Vagina (tissue), 2 donors: ENCODE measurements at regions not wholly inside any gene's neighbourhood (a gene's known extent, or its start where the extent isn't known, plus 50 kb on each side); places are given as distances from the start of the nearest gene placed in this dataset.

Source experiments
- DNase-seq, 2 donors: peaks; one replicate each; pipeline ENCODE4 v3.0.0-alpha.2; 2017; ENCODE audit errors: extremely low spot score in 2 of 2
- H3K27ac ChIP-seq: fragments of 200-600 bp; sonication (generic); one replicate; pipeline ENCODE4 v1.5.1; 2019
- H3K27me3 ChIP-seq: fragments of 200-600 bp; sonication (generic); one replicate; pipeline ENCODE4 v1.5.1; 2019
- H3K36me3 ChIP-seq, 2 donors: fragments of 200-600 bp; sonication (generic); one replicate each; pipeline ENCODE4 v1.5.1; 2017 to 2019
- H3K4me1 ChIP-seq: fragments of 200-600 bp; sonication (generic); one replicate; pipeline ENCODE4 v1.5.1; 2019
- H3K4me3 ChIP-seq, 2 donors: fragments of 200-600 bp; sonication (generic); 1 replicate in 1 of 2; 2 replicates in 1 of 2; pipeline ENCODE4 v1.5.1; 2016 to 2019
- H3K9me3 ChIP-seq: fragments of 200-600 bp; sonication (generic); one replicate; pipeline ENCODE4 v1.5.1; 2019
- CTCF ChIP-seq, 3 experiments: fragments of 450-650 bp in 2 of 3; fragments of 200-600 bp in 1 of 3; sonication (generic) in 1 of 3; IDR thresholded peaks; one replicate each; pipeline ENCODE4 v1.5.1; 2017 to 2019; ENCODE audit warnings: antibody characterized with exemption in 3 of 3, mild to moderate bottlenecking in 2 of 3, moderate library complexity in 2 of 3
- POLR2A ChIP-seq, 2 donors: fragments of 450-650 bp; IDR thresholded peaks; one replicate each; pipeline ENCODE4 v1.6.1; 2017; ENCODE audit warnings: antibody characterized with exemption in 2 of 2, mild to moderate bottlenecking in 2 of 2, moderate library complexity in 2 of 2
- POLR2AphosphoS5 ChIP-seq, 2 donors: sonication (generic); formaldehyde crosslinking; IDR thresholded peaks; one replicate each; pipeline ENCODE4 v1.9.0; 2017; ENCODE audit warnings: antibody characterized with exemption in 2 of 2, mild to moderate bottlenecking in 2 of 2, low read depth in 1 of 2; ENCODE audit not compliant: insufficient read depth in 1 of 2
- intact Hi-C: fragments of 100-400 bp; cut with DNase I; formaldehyde crosslinking; loops from one replicate; pipeline ENCODE4 v1.15.1; 2023

GRCh38 chr1:243980071-243980470, 71.0 kb upstream of the ZBTB18 start:
- no peaks in the 10 kb centered on the region for H3K4me1 ChIP-seq
- intact Hi-C loops = no loop called here

GRCh38 chr1:243979396-243979795, 71.7 kb upstream of the ZBTB18 start:
- no peaks in the 10 kb centered on the region for H3K27me3 ChIP-seq
- DNase-seq = no peak
- H3K4me3 ChIP-seq = no peak overlapping the region
- TF ChIP-seq CTCF (IDR thresholded peaks at IDR 0.05) = no peak
- TF ChIP-seq POLR2A (IDR thresholded peaks at IDR 0.05) = no peak
- no peak for TF ChIP-seq POLR2AphosphoS5 (IDR thresholded peaks at IDR 0.05; ENCODE audit: insufficient read depth in 1 of 2, low read depth in 1 of 2)
- H3K36me3 ChIP-seq = no peaks in the 10 kb centered on the region
- H3K4me1 ChIP-seq = no peaks in the 10 kb centered on the region
- intact Hi-C loops = no loop called here
- H3K27ac ChIP-seq = no peak overlapping the region
- no peaks in the 10 kb centered on the region for H3K9me3 ChIP-seq

More at GRCh38 chr1:243980071-243980470, 71.0 kb upstream of the ZBTB18 start:
- no peaks in the 10 kb centered on the region for H3K36me3 ChIP-seq
- no peak for DNase-seq
- TF ChIP-seq POLR2A (IDR thresholded peaks at IDR 0.05) (no peak), POLR2AphosphoS5 (IDR thresholded peaks at IDR 0.05; ENCODE audit: insufficient read depth in 1 of 2, low read depth in 1 of 2) (no peak), CTCF (IDR thresholded peaks at IDR 0.05) (no peak)
- H3K9me3 ChIP-seq = no peaks in the 10 kb centered on the region
- H3K27ac ChIP-seq = no peak overlapping the region
- H3K4me3 ChIP-seq = no peak overlapping the region
- H3K27me3 ChIP-seq = no peaks in the 10 kb centered on the region

- intact Hi-C loops = no loop called here
- Histone ChIP-seq H3K27ac (no peak overlapping the region), H3K4me3 (no peak overlapping the region), H3K4me1 (no peaks in the 10 kb centered on the region), H3K27me3 (no peaks in the 10 kb centered on the region), H3K9me3 (no peaks in the 10 kb centered on the region), H3K36me3 (no peaks in the 10 kb centered on the region)
- TF ChIP-seq POLR2AphosphoS5 (IDR thresholded peaks at IDR 0.05; ENCODE audit: insufficient read depth in 1 of 2, low read depth in 1 of 2) (no peak), CTCF (IDR thresholded peaks at IDR 0.05) (no peak), POLR2A (IDR thresholded peaks at IDR 0.05) (no peak)
- DNase-seq = no peak
These were observed 74.0 kb upstream of the ZBTB18 start for GRCh38 chr1:243977094-243977493.

- DNase-seq = no peak
- H3K36me3 ChIP-seq = no peaks in the 10 kb centered on the region
- no peaks in the 10 kb centered on the region for H3K4me1 ChIP-seq
- intact Hi-C loops = no loop called here
- TF ChIP-seq POLR2A (IDR thresholded peaks at IDR 0.05) = no peak
- no peak for TF ChIP-seq POLR2AphosphoS5 (IDR thresholded peaks at IDR 0.05; ENCODE audit: insufficient read depth in 1 of 2, low read depth in 1 of 2)
- TF ChIP-seq CTCF (IDR thresholded peaks at IDR 0.05) = no peak
- no peak overlapping the region for H3K4me3 ChIP-seq
- H3K9me3 ChIP-seq = no peaks in the 10 kb centered on the region
- H3K27ac ChIP-seq = no peak overlapping the region
- H3K27me3 ChIP-seq = no peaks in the 10 kb centered on the region
These were observed 76.4 kb upstream of the ZBTB18 start for GRCh38 chr1:243974451-243975292.

- H3K27ac ChIP-seq = no peak overlapping the region
- no peaks in the 10 kb centered on the region for H3K4me1 ChIP-seq
- no peak overlapping the region for H3K4me3 ChIP-seq
- H3K27me3 ChIP-seq = no peaks in the 10 kb centered on the region
- no peak for TF ChIP-seq POLR2A (IDR thresholded peaks at IDR 0.05)
- TF ChIP-seq POLR2AphosphoS5 (IDR thresholded peaks at IDR 0.05; ENCODE audit: insufficient read depth in 1 of 2, low read depth in 1 of 2) = no peak
- TF ChIP-seq CTCF (IDR thresholded peaks at IDR 0.05) = no peak
- intact Hi-C loops = no loop called here
- no peak for DNase-seq
- H3K36me3 ChIP-seq = no peaks in the 10 kb centered on the region
- H3K9me3 ChIP-seq = no peaks in the 10 kb centered on the region
These were observed 77.9 kb upstream of the ZBTB18 start for GRCh38 chr1:243973169-243973568.
